H1 (cell line): ENCODE measurements at regions not wholly inside any gene's neighbourhood (a gene's known extent, or its start where the extent isn't known, plus 50 kb on each side); places are given as distances from the start of the nearest gene placed in this dataset.

Source experiments
- CTCF ChIA-PET: fragments of 300-600 bp; sonication (Branson Sonifier 250); formaldehyde crosslinking; loops from one replicate; lab custom pipeline; 2021; ENCODE audit not compliant: partially characterized antibody; lab: Charles Lee
- POLR2A ChIA-PET: fragments of 300-600 bp; sonication (Branson Sonifier 250); formaldehyde crosslinking; loops from one replicate; lab custom pipeline; 2021; ENCODE audit warnings: inconsistent platforms; ENCODE audit not compliant: partially characterized antibody; lab: Charles Lee
- DNase-seq, 2 experiments: peaks; one replicate each; pipeline versions ENCODE4 v3.0.0 to v3.0.0-alpha.2; 2010 to 2022; ENCODE audit warnings: low spot score in 2 of 2, low read depth in 1 of 2, mixed read lengths in 1 of 2
- FAIRE-seq: peaks from 2 replicates; lab custom pipeline; 2011; peaks lifted over from hg19 to GRCh38; lab: Jason Lieb, UNC
- H2AFZ ChIP-seq: 2 replicates; pipeline ENCODE4 v1.8.1; 2012; ENCODE audit warnings: low read length, inconsistent platforms
- H2AK5ac ChIP-seq: 2 replicates; pipeline ENCODE4 v1.6.1; 2013; ENCODE audit warnings: low read depth, low read length
- H2BK120ac ChIP-seq: replicated peaks from 2 replicates; pipeline ENCODE3; 2013; ENCODE audit warnings: low read depth, low read length, inconsistent platforms
- H2BK12ac ChIP-seq: 2 replicates; pipeline ENCODE4 v1.6.1; 2013; ENCODE audit warnings: low read depth, low read length
- H2BK15ac ChIP-seq: 2 replicates; pipeline ENCODE4 v1.6.1; 2013; ENCODE audit warnings: low read length
- H2BK20ac ChIP-seq: 2 replicates; pipeline ENCODE4 v1.6.1; 2013; ENCODE audit warnings: low read length
- H2BK5ac ChIP-seq: 2 replicates; pipeline ENCODE4 v1.6.1; 2013; ENCODE audit warnings: low read depth, low read length
- H3K14ac ChIP-seq: 2 replicates; pipeline ENCODE4 v1.6.1; 2013; ENCODE audit warnings: inconsistent platforms; ENCODE audit not compliant: insufficient read length
- H3K18ac ChIP-seq: 2 replicates; pipeline ENCODE4 v1.6.1; 2013; ENCODE audit warnings: low read length; ENCODE audit errors: extremely low read depth
- H3K23ac ChIP-seq: 2 replicates; pipeline ENCODE4 v1.6.1; 2013; ENCODE audit warnings: inconsistent platforms; ENCODE audit not compliant: insufficient read length
- H3K23me2 ChIP-seq: 2 replicates; pipeline ENCODE4 v1.6.1; 2013; ENCODE audit warnings: low read depth, low read length
- H3K27ac ChIP-seq: 2 replicates; pipeline ENCODE4 v1.6.1; 2011; ENCODE audit warnings: low read depth, low read length, inconsistent platforms
- H3K27me3 ChIP-seq, 4 experiments: replicated peaks in 1 of 4; 1 replicate in 1 of 4; 2 replicates in 3 of 4; pipeline versions ENCODE4 v1.6.1 to v1.8.1; 2011 to 2013; ENCODE audit warnings: low read length in 3 of 4, mild to moderate bottlenecking in 3 of 4, inconsistent platforms in 2 of 4, mixed read lengths in 2 of 4, moderate library complexity in 1 of 4; ENCODE audit not compliant: control insufficient read depth in 3 of 4, insufficient read depth in 3 of 4; ENCODE audit errors: extremely low read depth in 1 of 4
- H3K36me3 ChIP-seq, 4 experiments: 2 replicates each; pipeline versions ENCODE4 v1.6.1 to v1.8.1; 2011 to 2013; ENCODE audit warnings: mild to moderate bottlenecking in 4 of 4, low read length in 3 of 4, moderate library complexity in 2 of 4, control low read depth in 1 of 4, inconsistent platforms in 1 of 4; ENCODE audit not compliant: insufficient read depth in 4 of 4, control insufficient read depth in 2 of 4
- H3K4ac ChIP-seq: replicated peaks from 2 replicates; pipeline ENCODE3; 2013; ENCODE audit warnings: low read length, low read depth, mixed read lengths, inconsistent platforms; ENCODE audit not compliant: insufficient read length
- H3K4me1 ChIP-seq, 4 experiments: replicated peaks in 1 of 4; 1 replicate in 1 of 4; 2 replicates in 3 of 4; pipeline versions ENCODE4 v1.6.1 to v1.8.1; 2011 to 2013; ENCODE audit warnings: low read length in 3 of 4, inconsistent platforms in 2 of 4, mixed read lengths in 1 of 4; ENCODE audit not compliant: insufficient read depth in 4 of 4, control insufficient read depth in 3 of 4
- H3K4me2 ChIP-seq, 2 experiments: 2 replicates each; pipeline versions ENCODE4 v1.6.1 to v1.8.1; 2011 to 2013; ENCODE audit warnings: low read depth in 2 of 2, low read length in 2 of 2, control low read depth in 1 of 2, inconsistent platforms in 1 of 2, mild to moderate bottlenecking in 1 of 2; ENCODE audit not compliant: insufficient read depth in 1 of 2
- H3K4me3 ChIP-seq, 4 experiments: fragments of 200-600, 300-600 bp in 1 of 4; sonication (generic), shearing (Covaris generic), sonication (Bioruptor Twin) in 1 of 4; 2 replicates each; pipeline versions ENCODE4 v1.5.1 to v1.8.1; 2011 to 2016; ENCODE audit warnings: low read length in 4 of 4, low read depth in 3 of 4, control low read depth in 2 of 4, inconsistent platforms in 2 of 4, mild to moderate bottlenecking in 2 of 4, mixed read lengths in 1 of 4, moderate library complexity in 1 of 4; ENCODE audit not compliant: insufficient read depth in 2 of 4; ENCODE audit errors: extremely low read depth in 1 of 4
- H3K56ac ChIP-seq: replicated peaks from 2 replicates; pipeline ENCODE3; 2013; ENCODE audit warnings: low read depth, mild to moderate bottlenecking, mixed read lengths, low read length, inconsistent platforms; ENCODE audit not compliant: insufficient read length
- H3K79me1 ChIP-seq: 2 replicates; pipeline ENCODE4 v1.6.1; 2013; ENCODE audit warnings: low read depth, low read length, control low read depth
- H3K79me2 ChIP-seq, 2 experiments: 2 replicates each; pipeline versions ENCODE4 v1.6.1 to v1.8.1; 2012 to 2013; ENCODE audit warnings: low read length in 2 of 2, mild to moderate bottlenecking in 2 of 2, inconsistent platforms in 1 of 2; ENCODE audit not compliant: insufficient read depth in 2 of 2, control insufficient read depth in 1 of 2
- H3K9ac ChIP-seq, 4 experiments: replicated peaks in 1 of 4; 1 replicate in 1 of 4; 2 replicates in 3 of 4; pipeline versions ENCODE4 v1.6.1 to v1.8.1; 2011 to 2013; ENCODE audit warnings: low read depth in 3 of 4, low read length in 3 of 4, control low read depth in 2 of 4, mild to moderate bottlenecking in 2 of 4, moderate library complexity in 2 of 4, inconsistent platforms in 1 of 4; ENCODE audit errors: extremely low read depth in 1 of 4
- H3K9me3 ChIP-seq, 2 experiments: 2 replicates each; pipeline versions ENCODE4 v1.6.1 to v1.8.1; 2012 to 2013; ENCODE audit warnings: mild to moderate bottlenecking in 2 of 2, moderate library complexity in 2 of 2, control low read depth in 1 of 2, inconsistent platforms in 1 of 2, low read depth in 1 of 2, low read length in 1 of 2, mixed read lengths in 1 of 2; ENCODE audit not compliant: insufficient read depth in 2 of 2
- H4K20me1 ChIP-seq, 2 experiments: replicated peaks in 1 of 2; 2 replicates each; pipeline versions ENCODE3 to v1.8.1; 2011 to 2013; ENCODE audit warnings: inconsistent platforms in 2 of 2, low read length in 2 of 2, mild to moderate bottlenecking in 1 of 2; ENCODE audit not compliant: insufficient read depth in 2 of 2, control insufficient read depth in 1 of 2
- H4K5ac ChIP-seq: 2 replicates; pipeline ENCODE4 v1.6.1; 2013; ENCODE audit warnings: low read length, low read depth, mixed read lengths, inconsistent platforms; ENCODE audit not compliant: insufficient read length
- H4K8ac ChIP-seq: 2 replicates; pipeline ENCODE4 v1.8.0; 2013; ENCODE audit warnings: mild to moderate bottlenecking, moderate library complexity, low read length, inconsistent platforms; ENCODE audit not compliant: insufficient read depth; ENCODE audit errors: extremely low read depth
- H4K91ac ChIP-seq: replicated peaks from 2 replicates; pipeline ENCODE3; 2013; ENCODE audit warnings: low read length, mixed read lengths, inconsistent platforms; ENCODE audit not compliant: insufficient read length
- KDM4A ChIP-seq: IDR thresholded peaks from one replicate; pipeline ENCODE4 v1.7.1; 2012; ENCODE audit warnings: low read depth, mild to moderate bottlenecking, moderate library complexity, low read length, inconsistent platforms; ENCODE audit not compliant: severe bottlenecking
- POLR2A ChIP-seq, 2 experiments: IDR thresholded peaks; 1 replicate in 1 of 2; 2 replicates in 1 of 2; pipeline ENCODE4 v1.6.1; 2011; ENCODE audit warnings: low read depth in 2 of 2, low read length in 2 of 2, mild to moderate bottlenecking in 2 of 2; ENCODE audit errors: control extremely low read depth in 1 of 2
- POLR2AphosphoS5 ChIP-seq: IDR thresholded peaks from 2 replicates; pipeline ENCODE4 v1.6.1; 2011; ENCODE audit warnings: low read depth, low read length
- RAD21 ChIP-seq, 2 experiments: IDR thresholded peaks in 1 of 2; conservative IDR thresholded peaks in 1 of 2; 2 replicates each; pipeline ENCODE4 v1.6.1; 2011; ENCODE audit warnings: low read depth in 2 of 2, low read length in 2 of 2, improper control_type of control experiment in 1 of 2, inconsistent platforms in 1 of 2, mild to moderate bottlenecking in 1 of 2, moderate library complexity in 1 of 2
- SIN3A ChIP-seq, 2 experiments: IDR thresholded peaks in 1 of 2; conservative IDR thresholded peaks in 1 of 2; 2 replicates each; pipeline ENCODE4 v1.6.1; 2011 to 2012; ENCODE audit warnings: low read length in 2 of 2, improper control_type of control experiment in 1 of 2, low read depth in 1 of 2, mild to moderate bottlenecking in 1 of 2
- SP2 ChIP-seq: IDR thresholded peaks from 2 replicates; pipeline ENCODE4 v1.6.1; 2012; ENCODE audit warnings: mild to moderate bottlenecking, low read length, inconsistent platforms
- TAF1 ChIP-seq: IDR thresholded peaks from 2 replicates; pipeline ENCODE4 v1.6.1; 2011; ENCODE audit warnings: mild to moderate bottlenecking, low read depth, low read length
- WGBS, 2 experiments: shearing (Covaris generic) in 1 of 2; methylation state at CpG; one replicate each; pipeline versions ENCODE4 v1.1.6 to v1.1.7; 2013 to 2015; ENCODE audit warnings: low lambda C conversion rate in 2 of 2, mixed read lengths in 2 of 2, inconsistent platforms in 1 of 2, low coverage in 1 of 2, missing lambda C conversion rate in 1 of 2; ENCODE audit not compliant: insufficient replicate concordance in 2 of 2, insufficient coverage in 1 of 2, insufficient read length in 1 of 2; ENCODE audit errors: extremely low coverage in 1 of 2, missing lambda C conversion rate in 1 of 2; 5-methylcytosine and 5-hydroxymethylcytosine counted together
- TF ChIP-seq, protein P1 (sequence below): IDR thresholded peaks from 2 replicates; pipeline ENCODE4 v1.6.1; 2012; ENCODE audit warnings: low read length, inconsistent platforms

DNA sequence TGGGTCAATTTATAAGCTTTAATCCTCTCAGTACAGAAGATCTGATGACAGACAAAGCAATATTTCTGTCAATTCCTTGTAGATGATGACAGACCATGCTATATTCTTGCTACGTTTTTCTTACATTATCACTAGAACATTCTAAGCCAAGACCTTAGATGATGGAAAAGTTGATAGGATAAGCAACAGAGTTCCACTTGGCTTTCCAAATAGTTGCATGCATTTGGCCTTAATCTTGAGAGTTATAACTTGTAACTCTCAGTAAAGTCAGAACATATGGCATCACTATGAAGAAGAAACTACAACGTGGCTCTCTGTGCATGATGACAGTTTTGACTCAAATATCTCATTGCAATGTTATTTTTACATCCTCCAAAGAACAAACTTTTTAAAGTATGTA is 544.3 kb upstream of the LRRC4C start:
- Histone ChIP-seq H3K56ac (no peak overlapping the region), H2BK20ac (no peak overlapping the region), H3K14ac (no peak overlapping the region), H2BK15ac (no peak overlapping the region), H3K4me3 (no peak overlapping the region), H3K4me1 (no peaks in the 10 kb centered on the region), H3K27ac (no peak overlapping the region), H4K8ac (no peak overlapping the region), H3K36me3 (no peaks in the 10 kb centered on the region)
- FAIRE-seq = no peak
- TF ChIP-seq POLR2A (IDR thresholded peaks at IDR 0.05; ENCODE audit: control extremely low read depth in 1 of 2, low read depth in 2 of 2, low read length in 2 of 2) (no peak), SP2 (no peak), SIN3A (conservative IDR thresholded peaks at IDR 0.05 in 1 of 2, IDR thresholded peaks at IDR 0.05 in 1 of 2; ENCODE audit: low read depth in 1 of 2, low read length in 2 of 2) (no peak), POLR2AphosphoS5 (no peak), TAF1 (no peak), RAD21 (IDR thresholded peaks at IDR 0.05 in 1 of 2, conservative IDR thresholded peaks at IDR 0.05 in 1 of 2; ENCODE audit: low read depth in 2 of 2, low read length in 2 of 2) (no peak), KDM4A (no peak)
- TF ChIP-seq, protein P1, sequence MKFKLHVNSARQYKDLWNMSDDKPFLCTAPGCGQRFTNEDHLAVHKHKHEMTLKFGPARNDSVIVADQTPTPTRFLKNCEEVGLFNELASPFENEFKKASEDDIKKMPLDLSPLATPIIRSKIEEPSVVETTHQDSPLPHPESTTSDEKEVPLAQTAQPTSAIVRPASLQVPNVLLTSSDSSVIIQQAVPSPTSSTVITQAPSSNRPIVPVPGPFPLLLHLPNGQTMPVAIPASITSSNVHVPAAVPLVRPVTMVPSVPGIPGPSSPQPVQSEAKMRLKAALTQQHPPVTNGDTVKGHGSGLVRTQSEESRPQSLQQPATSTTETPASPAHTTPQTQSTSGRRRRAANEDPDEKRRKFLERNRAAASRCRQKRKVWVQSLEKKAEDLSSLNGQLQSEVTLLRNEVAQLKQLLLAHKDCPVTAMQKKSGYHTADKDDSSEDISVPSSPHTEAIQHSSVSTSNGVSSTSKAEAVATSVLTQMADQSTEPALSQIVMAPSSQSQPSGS = no peak
- TF ChIP-seq, all 59 proteins: peak for 0
- WGBS, 2 experiments = 84% methylated on average over 2 of the region's 2 CpGs; no CpG with 5 or more reads in 1 of the 2 experiments
- no peak overlapping the region for H2AK5ac ChIP-seq
- CTCF ChIA-PET = no interaction called here
- H4K91ac ChIP-seq = no peak overlapping the region
- H4K20me1 ChIP-seq = no peaks in the 10 kb centered on the region
- no peak overlapping the region for H4K5ac ChIP-seq
- no peaks in the 10 kb centered on the region for H3K27me3 ChIP-seq
- POLR2A ChIA-PET = no interaction called here
- H3K9ac ChIP-seq = no peak overlapping the region
- H3K23ac ChIP-seq = no peak overlapping the region
- no peak overlapping the region for H3K18ac ChIP-seq
- H2BK120ac ChIP-seq = no peak overlapping the region
- no peak overlapping the region for H3K4me2 ChIP-seq
- H2AFZ ChIP-seq = no peak overlapping the region
- DNase-seq = no peak
- no peak overlapping the region for H2BK12ac ChIP-seq
- no peaks in the 10 kb centered on the region for H3K23me2 ChIP-seq
- no peak overlapping the region for H2BK5ac ChIP-seq
- no peaks in the 10 kb centered on the region for H3K79me2 ChIP-seq
- no peaks in the 10 kb centered on the region for H3K79me1 ChIP-seq
- no peaks in the 10 kb centered on the region for H3K9me3 ChIP-seq
- no peak overlapping the region for H3K4ac ChIP-seq
